ENCODE measurements at regions not wholly inside any gene's neighbourhood (a gene's known extent, or its start where the extent isn't known, plus 50 kb on each side); places are given as distances from the start of the nearest gene placed in this dataset.

DNA sequence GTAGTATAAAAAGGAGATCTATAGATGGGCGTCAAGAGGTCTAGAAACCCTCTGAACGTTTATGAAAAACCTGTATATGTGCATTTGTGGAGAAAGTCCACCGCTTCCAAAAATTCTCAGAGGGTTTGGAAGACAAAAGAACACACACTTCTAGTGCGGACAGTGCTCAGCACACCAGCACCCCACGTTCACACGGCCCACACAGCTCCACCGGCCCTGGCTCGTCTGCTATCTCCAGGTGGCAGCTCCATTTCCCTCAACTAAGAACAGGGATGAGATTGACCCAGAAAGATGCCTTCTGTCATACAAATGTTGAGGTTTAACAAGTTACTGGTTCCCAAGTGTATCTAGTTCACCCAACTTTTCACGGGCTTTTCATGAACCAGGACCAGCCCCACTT, 255.1 kb downstream of the NR2F1-AS1 start:
- Histone ChIP-seq H3K27me3 (ENCODE audit: control insufficient read depth in 2 of 2, insufficient read depth in 2 of 2, low read length in 2 of 2) (no peaks in the 10 kb centered on the region), H3K9ac (ENCODE audit: low read depth in 1 of 2, low read length in 2 of 2) (no peak overlapping the region), H3K36me3 (ENCODE audit: control insufficient read depth in 2 of 2, insufficient read depth in 2 of 2, low read length in 2 of 2) (no peaks in the 10 kb centered on the region), H3K9me3 (ENCODE audit: control insufficient read depth in 2 of 2, low read length in 2 of 2) (no peaks in the 10 kb centered on the region), H3K4me3 (ENCODE audit: low read length in 2 of 2) (no peak overlapping the region), H3K4me1 (ENCODE audit: control insufficient read depth in 2 of 2, insufficient read depth in 2 of 2, low read length in 2 of 2) (no peaks in the 10 kb centered on the region), H3K27ac (ENCODE audit: low read depth in 2 of 2, low read length in 2 of 2) (no peak overlapping the region)

DNA sequence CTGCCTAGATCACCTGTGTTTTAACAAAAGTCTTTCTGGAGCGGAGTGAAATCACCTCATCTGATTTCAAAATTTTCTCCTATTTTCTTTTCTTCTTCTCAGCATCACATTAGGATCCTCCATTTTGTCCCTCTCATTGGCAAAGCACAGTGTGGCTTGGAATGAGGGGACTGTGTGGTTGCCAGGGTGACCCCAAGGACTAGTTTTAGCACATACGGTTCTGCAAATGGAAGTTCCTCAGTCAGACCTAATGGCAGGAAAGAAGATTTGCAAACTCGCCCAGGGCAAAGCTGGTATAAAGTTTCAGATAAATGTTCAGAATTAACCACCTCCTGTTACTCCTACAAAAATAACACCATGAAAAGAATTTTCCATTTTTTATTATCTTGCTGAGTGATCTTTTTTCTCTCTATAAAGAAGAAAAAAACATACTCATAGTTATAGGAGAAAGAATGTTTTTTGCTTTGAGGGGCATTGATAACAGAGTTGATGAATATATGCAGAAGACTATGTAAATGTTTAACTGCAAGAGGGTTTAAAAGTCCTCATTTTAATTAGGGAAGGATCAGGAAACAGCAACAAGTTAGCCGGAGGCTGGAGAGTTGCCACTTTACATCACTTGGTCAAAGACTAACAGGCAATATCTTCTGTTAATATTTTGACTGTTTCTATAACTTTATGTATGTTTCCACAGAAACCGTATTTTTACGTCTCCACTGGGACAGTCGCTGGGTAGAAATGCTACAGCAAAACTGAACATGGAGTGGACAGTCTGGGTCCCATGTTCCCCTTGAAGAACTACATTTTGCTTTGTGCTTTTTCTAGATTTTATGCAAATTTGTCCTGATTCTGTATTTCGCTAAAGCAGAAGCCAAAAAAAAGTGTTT, 257.8 kb downstream of the NR2F1-AS1 start:
- H3K9me3 ChIP-seq (ENCODE audit: control insufficient read depth in 2 of 2, low read length in 2 of 2) = no peaks in the 10 kb centered on the region
- no peak overlapping the region for H3K9ac ChIP-seq (ENCODE audit: low read depth in 1 of 2, low read length in 2 of 2)
- no peaks in the 10 kb centered on the region for H3K4me1 ChIP-seq (ENCODE audit: control insufficient read depth in 2 of 2, insufficient read depth in 2 of 2, low read length in 2 of 2)
- H3K27me3 ChIP-seq (ENCODE audit: control insufficient read depth in 2 of 2, insufficient read depth in 2 of 2, low read length in 2 of 2) = no peaks in the 10 kb centered on the region
- no peaks in the 10 kb centered on the region for H3K36me3 ChIP-seq (ENCODE audit: control insufficient read depth in 2 of 2, insufficient read depth in 2 of 2, low read length in 2 of 2)
- no peak overlapping the region for H3K4me3 ChIP-seq (ENCODE audit: low read length in 2 of 2)
- no peak overlapping the region for H3K27ac ChIP-seq (ENCODE audit: low read depth in 2 of 2, low read length in 2 of 2)

DNA sequence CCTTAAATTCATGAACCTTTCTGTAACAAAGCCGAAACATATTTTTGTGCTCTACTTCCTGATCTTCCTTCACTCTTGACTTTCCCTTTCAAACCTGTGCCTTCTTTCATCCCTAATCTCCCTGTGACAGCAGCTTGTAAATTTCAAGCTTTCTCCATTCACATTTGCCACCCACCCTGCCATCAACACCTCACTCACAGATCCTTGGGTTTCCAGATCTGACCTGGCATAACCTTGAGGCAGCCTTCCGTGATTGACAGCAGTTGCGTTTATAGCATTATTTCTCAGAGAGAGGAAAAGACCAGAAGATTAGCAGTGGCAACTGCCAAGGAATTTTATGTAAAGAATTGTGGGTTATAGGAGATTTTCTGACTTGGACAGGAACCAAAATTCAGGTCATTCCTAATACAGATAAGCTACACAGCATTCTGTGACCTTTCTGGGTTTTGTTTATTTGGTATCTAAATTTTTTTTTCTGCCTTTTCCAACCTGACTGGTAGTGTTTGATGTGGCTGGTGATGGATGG, 260.0 kb downstream of the NR2F1-AS1 start:
- no peaks in the 10 kb centered on the region for H3K27me3 ChIP-seq (ENCODE audit: control insufficient read depth in 2 of 2, insufficient read depth in 2 of 2, low read length in 2 of 2)
- H3K27ac ChIP-seq (ENCODE audit: low read depth in 2 of 2, low read length in 2 of 2) = no peak overlapping the region
- H3K9ac ChIP-seq (ENCODE audit: low read depth in 1 of 2, low read length in 2 of 2) = no peak overlapping the region
- no peaks in the 10 kb centered on the region for H3K36me3 ChIP-seq (ENCODE audit: control insufficient read depth in 2 of 2, insufficient read depth in 2 of 2, low read length in 2 of 2)
- H3K4me3 ChIP-seq (ENCODE audit: low read length in 2 of 2) = no peak overlapping the region
- no peaks in the 10 kb centered on the region for H3K9me3 ChIP-seq (ENCODE audit: control insufficient read depth in 2 of 2, low read length in 2 of 2)
- H3K4me1 ChIP-seq (ENCODE audit: control insufficient read depth in 2 of 2, insufficient read depth in 2 of 2, low read length in 2 of 2) = no peaks in the 10 kb centered on the region

DNA sequence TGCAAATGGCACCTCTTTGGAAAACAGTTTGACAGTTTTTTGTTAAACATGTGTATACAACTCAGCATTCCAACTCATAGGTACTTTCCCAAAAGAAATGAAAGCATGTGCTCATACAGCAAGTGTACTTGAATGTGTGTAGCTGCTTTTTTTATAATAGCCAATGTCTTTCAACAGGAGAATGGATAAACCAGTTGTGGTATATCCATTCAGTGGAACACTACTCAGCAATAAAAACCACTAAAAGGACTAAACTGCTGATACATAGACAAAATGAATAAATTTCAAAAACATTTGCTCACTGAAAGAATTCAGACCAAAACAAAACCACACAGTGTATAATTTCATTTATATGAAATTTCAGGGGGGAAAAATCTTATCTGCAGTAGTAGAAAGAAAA, 267.3 kb downstream of the NR2F1-AS1 start:
- no peak overlapping the region for H3K9ac ChIP-seq (ENCODE audit: low read depth in 1 of 2, low read length in 2 of 2)
- no peaks in the 10 kb centered on the region for H3K4me1 ChIP-seq (ENCODE audit: control insufficient read depth in 2 of 2, insufficient read depth in 2 of 2, low read length in 2 of 2)
- no peaks in the 10 kb centered on the region for H3K27me3 ChIP-seq (ENCODE audit: control insufficient read depth in 2 of 2, insufficient read depth in 2 of 2, low read length in 2 of 2)
- no peak overlapping the region for H3K4me3 ChIP-seq (ENCODE audit: low read length in 2 of 2)
- no peak overlapping the region for H3K27ac ChIP-seq (ENCODE audit: low read depth in 2 of 2, low read length in 2 of 2)
- H3K9me3 ChIP-seq (ENCODE audit: control insufficient read depth in 2 of 2, low read length in 2 of 2) = no peaks in the 10 kb centered on the region
- no peaks in the 10 kb centered on the region for H3K36me3 ChIP-seq (ENCODE audit: control insufficient read depth in 2 of 2, insufficient read depth in 2 of 2, low read length in 2 of 2)

DNA sequence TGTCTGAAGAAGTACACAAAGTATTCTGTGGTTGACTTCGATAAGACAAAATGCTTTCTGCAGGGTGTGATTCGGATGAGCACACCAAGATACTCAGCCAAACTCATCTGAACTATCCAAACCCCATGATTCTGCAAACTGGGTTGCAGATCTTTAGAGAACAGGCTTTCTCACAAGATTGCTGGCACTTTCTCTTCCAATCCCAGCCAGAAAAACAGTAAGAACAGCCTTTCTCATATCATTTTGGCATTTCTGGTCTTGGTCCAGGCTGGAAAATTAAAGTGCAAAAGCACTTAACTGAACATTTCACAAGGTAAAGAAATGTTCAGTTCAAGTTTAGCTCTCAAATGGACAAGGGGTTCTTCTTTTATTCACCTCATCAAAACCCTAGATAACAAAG, 269.1 kb downstream of the NR2F1-AS1 start:
- no peaks in the 10 kb centered on the region for H3K4me1 ChIP-seq (ENCODE audit: control insufficient read depth in 2 of 2, insufficient read depth in 2 of 2, low read length in 2 of 2)
- H3K9ac ChIP-seq (ENCODE audit: low read depth in 1 of 2, low read length in 2 of 2) = no peak overlapping the region
- H3K27me3 ChIP-seq (ENCODE audit: control insufficient read depth in 2 of 2, insufficient read depth in 2 of 2, low read length in 2 of 2) = no peaks in the 10 kb centered on the region
- no peak overlapping the region for H3K4me3 ChIP-seq (ENCODE audit: low read length in 2 of 2)
- no peaks in the 10 kb centered on the region for H3K36me3 ChIP-seq (ENCODE audit: control insufficient read depth in 2 of 2, insufficient read depth in 2 of 2, low read length in 2 of 2)
- H3K9me3 ChIP-seq (ENCODE audit: control insufficient read depth in 2 of 2, low read length in 2 of 2) = no peaks in the 10 kb centered on the region
- no peak overlapping the region for H3K27ac ChIP-seq (ENCODE audit: low read depth in 2 of 2, low read length in 2 of 2)

DNA sequence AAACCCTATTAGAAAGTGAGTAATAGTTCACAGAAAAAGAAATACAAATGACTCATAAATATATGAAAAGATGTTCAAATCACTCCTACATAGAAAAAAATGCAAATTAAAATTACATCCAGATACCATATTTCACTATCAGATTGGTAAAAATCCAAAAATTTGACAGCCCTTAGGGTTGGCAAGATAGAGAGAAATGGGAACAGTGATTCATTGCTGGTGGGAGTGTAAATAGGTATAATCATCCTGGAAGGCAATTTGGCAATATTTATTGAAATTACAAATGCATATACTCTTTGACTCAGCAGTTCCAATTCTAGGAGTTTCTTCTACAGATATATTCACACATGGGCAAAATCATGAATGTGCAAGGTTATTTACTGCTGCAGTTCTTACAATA, 273.5 kb downstream of the NR2F1-AS1 start:
- Histone ChIP-seq H3K9ac (ENCODE audit: low read depth in 1 of 2, low read length in 2 of 2) (no peak overlapping the region), H3K4me3 (ENCODE audit: low read length in 2 of 2) (no peak overlapping the region), H3K27me3 (ENCODE audit: control insufficient read depth in 2 of 2, insufficient read depth in 2 of 2, low read length in 2 of 2) (no peaks in the 10 kb centered on the region), H3K36me3 (ENCODE audit: control insufficient read depth in 2 of 2, insufficient read depth in 2 of 2, low read length in 2 of 2) (no peaks in the 10 kb centered on the region), H3K4me1 (ENCODE audit: control insufficient read depth in 2 of 2, insufficient read depth in 2 of 2, low read length in 2 of 2) (no peaks in the 10 kb centered on the region), H3K27ac (ENCODE audit: low read depth in 2 of 2, low read length in 2 of 2) (no peak overlapping the region), H3K9me3 (ENCODE audit: control insufficient read depth in 2 of 2, low read length in 2 of 2) (no peaks in the 10 kb centered on the region)

DNA sequence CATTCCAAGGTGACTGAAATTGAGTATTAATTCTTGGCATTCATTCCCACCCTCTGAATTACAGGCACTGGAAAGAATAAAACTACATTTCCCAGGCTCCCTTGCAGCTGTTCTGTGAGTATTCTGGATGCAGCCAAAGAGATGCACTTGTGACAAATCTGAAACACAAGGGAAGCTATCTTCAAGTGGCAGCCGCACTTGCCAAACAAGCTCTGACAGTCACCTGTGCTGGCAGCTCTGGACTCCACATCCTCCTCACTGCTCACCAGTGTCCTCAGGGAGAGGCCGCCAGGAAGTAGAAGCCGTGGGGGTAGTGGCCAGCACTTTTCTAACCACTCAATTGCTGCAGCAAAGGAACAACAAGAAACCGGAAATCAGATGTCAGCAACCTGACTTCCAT, 275.0 kb downstream of the NR2F1-AS1 start:
- H3K9ac ChIP-seq (ENCODE audit: low read depth in 1 of 2, low read length in 2 of 2) = no peak overlapping the region
- H3K4me1 ChIP-seq (ENCODE audit: control insufficient read depth in 2 of 2, insufficient read depth in 2 of 2, low read length in 2 of 2) = no peaks in the 10 kb centered on the region
- H3K4me3 ChIP-seq (ENCODE audit: low read length in 2 of 2) = no peak overlapping the region
- no peak overlapping the region for H3K27ac ChIP-seq (ENCODE audit: low read depth in 2 of 2, low read length in 2 of 2)
- H3K36me3 ChIP-seq (ENCODE audit: control insufficient read depth in 2 of 2, insufficient read depth in 2 of 2, low read length in 2 of 2) = no peaks in the 10 kb centered on the region
- no peaks in the 10 kb centered on the region for H3K27me3 ChIP-seq (ENCODE audit: control insufficient read depth in 2 of 2, insufficient read depth in 2 of 2, low read length in 2 of 2)
- H3K9me3 ChIP-seq (ENCODE audit: control insufficient read depth in 2 of 2, low read length in 2 of 2) = no peaks in the 10 kb centered on the region

DNA sequence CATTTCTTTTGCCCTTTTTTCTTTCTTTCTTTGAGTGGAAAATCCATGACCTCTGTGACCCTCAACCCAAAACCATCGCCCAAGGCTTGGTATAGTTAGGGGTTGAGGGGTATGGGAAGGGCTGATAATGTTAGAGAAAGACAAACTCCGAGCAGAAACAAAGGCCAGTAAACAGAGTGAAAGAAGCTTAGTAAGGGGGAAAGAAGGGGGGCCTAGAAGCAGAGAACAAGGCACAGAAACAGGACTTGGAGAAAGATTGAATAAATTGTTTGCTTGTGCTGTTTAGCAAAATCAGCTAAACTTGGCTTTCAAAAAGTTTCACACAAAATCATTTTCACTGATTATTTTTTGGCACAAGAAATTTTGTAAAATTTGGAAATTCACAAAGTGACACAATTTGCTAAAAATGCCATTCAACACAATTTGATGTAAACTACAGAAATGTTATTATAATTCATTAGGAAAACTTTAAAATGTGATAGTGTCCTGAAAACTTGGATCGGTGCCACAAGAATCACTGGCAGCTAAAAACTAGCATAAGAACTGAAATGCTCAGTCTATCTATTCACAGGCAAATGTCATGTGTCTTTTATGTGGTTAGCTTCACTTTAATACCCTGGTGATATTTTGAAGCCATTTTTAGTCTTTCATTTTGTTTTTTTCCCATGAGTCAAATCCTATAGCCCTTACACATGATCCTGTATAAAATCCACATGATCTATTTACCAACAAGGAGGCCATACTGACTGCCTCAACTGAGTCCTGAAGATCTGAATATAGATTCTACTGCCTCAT, 276.4 kb downstream of the NR2F1-AS1 start:
- Histone ChIP-seq H3K36me3 (ENCODE audit: control insufficient read depth in 2 of 2, insufficient read depth in 2 of 2, low read length in 2 of 2) (no peaks in the 10 kb centered on the region), H3K9ac (ENCODE audit: low read depth in 1 of 2, low read length in 2 of 2) (no peak overlapping the region), H3K27me3 (ENCODE audit: control insufficient read depth in 2 of 2, insufficient read depth in 2 of 2, low read length in 2 of 2) (no peaks in the 10 kb centered on the region), H3K4me3 (ENCODE audit: low read length in 2 of 2) (no peak overlapping the region), H3K27ac (ENCODE audit: low read depth in 2 of 2, low read length in 2 of 2) (no peak overlapping the region), H3K4me1 (ENCODE audit: control insufficient read depth in 2 of 2, insufficient read depth in 2 of 2, low read length in 2 of 2) (no peaks in the 10 kb centered on the region), H3K9me3 (ENCODE audit: control insufficient read depth in 2 of 2, low read length in 2 of 2) (no peaks in the 10 kb centered on the region)

DNA sequence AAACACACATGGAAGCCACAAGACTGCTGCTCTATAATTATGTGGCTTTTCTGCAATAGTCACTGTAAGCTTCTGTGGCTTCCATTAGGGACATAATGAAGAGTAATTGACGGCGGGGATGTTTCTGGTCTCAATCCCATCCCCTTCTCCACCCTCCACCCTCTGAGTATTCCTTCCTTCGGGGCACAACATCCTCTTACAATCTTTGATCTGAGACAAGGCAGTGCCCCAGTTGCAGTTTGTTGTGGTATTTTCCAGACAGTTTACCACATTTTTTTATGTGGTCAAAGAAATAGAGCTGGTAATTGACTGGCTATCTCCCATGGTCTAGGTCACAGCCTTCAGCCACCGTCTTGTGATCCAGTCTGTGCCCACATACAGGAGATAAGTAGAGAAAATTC, 277.7 kb downstream of the NR2F1-AS1 start:
- Histone ChIP-seq H3K4me3 (ENCODE audit: low read length in 2 of 2) (no peak overlapping the region), H3K9ac (ENCODE audit: low read depth in 1 of 2, low read length in 2 of 2) (no peak overlapping the region), H3K27me3 (ENCODE audit: control insufficient read depth in 2 of 2, insufficient read depth in 2 of 2, low read length in 2 of 2) (no peaks in the 10 kb centered on the region), H3K4me1 (ENCODE audit: control insufficient read depth in 2 of 2, insufficient read depth in 2 of 2, low read length in 2 of 2) (no peaks in the 10 kb centered on the region), H3K9me3 (ENCODE audit: control insufficient read depth in 2 of 2, low read length in 2 of 2) (no peaks in the 10 kb centered on the region), H3K27ac (ENCODE audit: low read depth in 2 of 2, low read length in 2 of 2) (no peak overlapping the region), H3K36me3 (ENCODE audit: control insufficient read depth in 2 of 2, insufficient read depth in 2 of 2, low read length in 2 of 2) (no peaks in the 10 kb centered on the region)

DNA sequence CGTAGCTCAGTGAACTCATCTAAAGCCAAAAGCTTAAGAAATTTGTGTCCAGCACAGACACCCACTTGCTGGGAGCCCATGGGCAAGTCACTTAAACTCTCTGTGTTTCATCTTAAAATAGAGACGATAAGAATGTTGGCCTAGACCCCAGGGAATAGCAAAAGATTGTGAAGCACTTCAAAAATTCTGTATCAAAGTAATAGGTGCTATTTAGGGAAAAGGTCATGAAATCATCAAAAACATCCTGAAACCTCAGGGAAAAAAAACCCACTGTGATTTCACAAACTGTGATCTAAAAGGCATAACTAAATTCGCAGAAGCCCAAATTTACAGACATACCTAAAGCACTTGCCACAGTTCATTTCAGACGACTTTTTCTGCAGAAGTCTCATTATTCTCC, 278.3 kb downstream of the NR2F1-AS1 start:
- Histone ChIP-seq H3K27me3 (ENCODE audit: control insufficient read depth in 2 of 2, insufficient read depth in 2 of 2, low read length in 2 of 2) (no peaks in the 10 kb centered on the region), H3K27ac (ENCODE audit: low read depth in 2 of 2, low read length in 2 of 2) (no peak overlapping the region)

More for the DNA sequence above, 278.3 kb downstream of the NR2F1-AS1 start:
- Histone ChIP-seq H3K9me3 (ENCODE audit: control insufficient read depth in 2 of 2, low read length in 2 of 2) (no peaks in the 10 kb centered on the region), H3K4me3 (ENCODE audit: low read length in 2 of 2) (no peak overlapping the region), H3K9ac (ENCODE audit: low read depth in 1 of 2, low read length in 2 of 2) (no peak overlapping the region), H3K4me1 (ENCODE audit: control insufficient read depth in 2 of 2, insufficient read depth in 2 of 2, low read length in 2 of 2) (no peaks in the 10 kb centered on the region), H3K36me3 (ENCODE audit: control insufficient read depth in 2 of 2, insufficient read depth in 2 of 2, low read length in 2 of 2) (no peaks in the 10 kb centered on the region)

Data from mucosa of rectum (tissue), 2 donors.